Gastroesophageal sphincter (tissue), 3 donors: ENCODE measurements at regions not wholly inside any gene's neighbourhood (a gene's known extent, or its start where the extent isn't known, plus 50 kb on each side); places are given as distances from the start of the nearest gene placed in this dataset.

Experiments
- CTCF ChIP-seq, 4 experiments: fragments of 200-600 bp in 2 of 4; fragments of 450-650 bp in 2 of 4; sonication (generic) in 1 of 4; IDR thresholded peaks; one replicate each; pipeline ENCODE4 v1.5.1; 2017 to 2019; ENCODE audit warnings: antibody characterized with exemption in 4 of 4, mild to moderate bottlenecking in 2 of 4, moderate library complexity in 2 of 4
- POLR2A ChIP-seq, 2 donors: fragments of 450-650 bp; IDR thresholded peaks; one replicate each; pipeline ENCODE4 v1.6.1; 2017; ENCODE audit warnings: antibody characterized with exemption in 2 of 2, mild to moderate bottlenecking in 2 of 2, moderate library complexity in 1 of 2

- TF ChIP-seq CTCF (IDR thresholded peaks at IDR 0.05) = no peak
- TF ChIP-seq POLR2A (IDR thresholded peaks at IDR 0.05) = no peak
Observed at GRCh38 chrX:9172464-9172850, 138.5 kb upstream of the FAM9B start.
